Panc1 (cell line): ENCODE measurements at regions not wholly inside any gene's neighbourhood (a gene's known extent, or its start where the extent isn't known, plus 50 kb on each side); places are given as distances from the start of the nearest gene placed in this dataset.

Experiments
- ATAC-seq: fragments of 200-7000 bp; cut with Tn5 transposase; 2 replicates; pipeline ENCODE4 v1.9.1; 2020; ENCODE audit warnings: mild to moderate bottlenecking, moderate library complexity
- BruUV-seq: library from RNA; stranded (reverse); fragments of 400-500 nt; replicated peaks from 2 replicates; lab custom pipeline; 2021; lab: Mats Ljungman, UMichigan
- CTCF ChIA-PET: fragments of 300-600 bp; sonication (Branson Sonifier 250); formaldehyde crosslinking; loops from one replicate; lab custom pipeline; 2022; ENCODE audit warnings: antibody characterized with exemption; lab: Charles Lee
- POLR2A ChIA-PET: fragments of 300-600 bp; sonication (Branson Sonifier 250); formaldehyde crosslinking; loops from one replicate; lab custom pipeline; 2022; ENCODE audit warnings: antibody characterized with exemption; lab: Charles Lee
- DNase-seq: peaks from one replicate; pipeline ENCODE4 v3.0.0-alpha.2; 2010; ENCODE audit warnings: low read depth, low spot score
- H3K27ac ChIP-seq: 2 replicates; pipeline ENCODE4 v1.5.1; 2011; ENCODE audit warnings: mild to moderate bottlenecking, low read length, inconsistent platforms
- H3K27me3 ChIP-seq: fragments of 200-500 bp; sonication (Bioruptor generic); 2 replicates; pipeline ENCODE4 v1.6.0; 2014; ENCODE audit warnings: low read length, inconsistent platforms; ENCODE audit not compliant: control insufficient read depth, insufficient read depth
- H3K36me3 ChIP-seq: fragments of 200-500 bp; sonication (Bioruptor generic); 2 replicates; pipeline ENCODE4 v1.5.1; 2014; ENCODE audit warnings: inconsistent platforms, mild to moderate bottlenecking, low read length, moderate library complexity; ENCODE audit not compliant: control insufficient read depth, insufficient read depth
- H3K4me1 ChIP-seq: 2 replicates; pipeline ENCODE4 v1.5.1; 2011; ENCODE audit warnings: inconsistent platforms, mild to moderate bottlenecking, low read length, moderate library complexity; ENCODE audit not compliant: control insufficient read depth, insufficient read depth
- H3K4me3 ChIP-seq, 2 experiments: 2 replicates each; pipeline ENCODE4 v1.5.1; 2011 to 2012; ENCODE audit warnings: low read depth in 2 of 2, low read length in 2 of 2, mild to moderate bottlenecking in 2 of 2, inconsistent platforms in 1 of 2, moderate library complexity in 1 of 2
- H3K9me3 ChIP-seq: fragments of 200-500 bp; sonication (Bioruptor generic); 2 replicates; pipeline ENCODE4 v1.5.1; 2014; ENCODE audit warnings: low read depth, mild to moderate bottlenecking, inconsistent platforms, low read length, moderate library complexity; ENCODE audit not compliant: control insufficient read depth, insufficient read depth
- POLR2AphosphoS5 ChIP-seq: IDR thresholded peaks from 2 replicates; pipeline ENCODE4 v1.6.1; 2012; ENCODE audit warnings: mild to moderate bottlenecking, low read depth, low read length, moderate library complexity
- SIN3A ChIP-seq: IDR thresholded peaks from 2 replicates; pipeline ENCODE4 v1.6.1; 2012; ENCODE audit warnings: low read depth, mild to moderate bottlenecking, low read length, moderate library complexity, borderline replicate concordance; ENCODE audit not compliant: insufficient read depth
- TCF7L2 ChIP-seq: IDR thresholded peaks from 2 replicates; pipeline ENCODE4 v1.6.1; 2011; ENCODE audit warnings: mild to moderate bottlenecking, low read depth, low read length, inconsistent platforms
- in situ Hi-C: cut with HindIII; loops from 2 replicates; pipeline ENCODE4 v1.10.0; 2016; ENCODE audit warnings: low sequenced_read_pairs, low pct_unique_long_range_greater_than_20kb
- intact Hi-C: fragments of 100-400 bp; cut with micrococcal nuclease; formaldehyde crosslinking; loops from one replicate; pipeline ENCODE4 v1.10.0; 2022; ENCODE audit not compliant: unreplicated experiment
- TF ChIP-seq, protein P1 (sequence below), 2 experiments: IDR thresholded peaks; 2 replicates each; pipeline ENCODE4 v1.6.1; 2011 to 2012; ENCODE audit warnings: low read depth in 2 of 2, control low read depth in 1 of 2, low read length in 1 of 2, mild to moderate bottlenecking in 1 of 2, moderate library complexity in 1 of 2; ENCODE audit not compliant: insufficient read depth in 1 of 2
- TF ChIP-seq, protein P2 (sequence below): fragments of 450-650 bp; IDR thresholded peaks from 2 replicates; pipeline ENCODE4 v1.5.1; 2017; ENCODE audit warnings: mild to moderate bottlenecking

DNA sequence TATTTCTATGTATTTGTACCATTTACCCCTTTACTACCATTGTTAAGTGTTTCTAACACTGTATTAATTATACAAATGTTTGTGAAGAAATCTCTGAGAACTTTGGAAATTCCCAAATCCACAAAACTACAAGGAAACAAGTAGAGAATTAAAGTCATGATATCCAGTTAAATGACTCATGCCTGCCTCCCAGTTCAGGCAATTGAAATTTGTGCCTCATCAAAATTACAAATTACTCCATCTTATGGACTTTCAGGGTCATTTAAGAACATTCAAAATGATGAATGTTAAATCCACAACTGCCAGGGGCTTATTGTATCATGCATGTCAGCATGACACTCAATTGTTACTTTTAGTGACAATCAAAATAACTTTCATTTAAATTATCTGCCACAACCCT lies 282.4 kb downstream of the ZNF326 start:
- TF ChIP-seq SIN3A, result no peak
- TF ChIP-seq, protein P1, sequence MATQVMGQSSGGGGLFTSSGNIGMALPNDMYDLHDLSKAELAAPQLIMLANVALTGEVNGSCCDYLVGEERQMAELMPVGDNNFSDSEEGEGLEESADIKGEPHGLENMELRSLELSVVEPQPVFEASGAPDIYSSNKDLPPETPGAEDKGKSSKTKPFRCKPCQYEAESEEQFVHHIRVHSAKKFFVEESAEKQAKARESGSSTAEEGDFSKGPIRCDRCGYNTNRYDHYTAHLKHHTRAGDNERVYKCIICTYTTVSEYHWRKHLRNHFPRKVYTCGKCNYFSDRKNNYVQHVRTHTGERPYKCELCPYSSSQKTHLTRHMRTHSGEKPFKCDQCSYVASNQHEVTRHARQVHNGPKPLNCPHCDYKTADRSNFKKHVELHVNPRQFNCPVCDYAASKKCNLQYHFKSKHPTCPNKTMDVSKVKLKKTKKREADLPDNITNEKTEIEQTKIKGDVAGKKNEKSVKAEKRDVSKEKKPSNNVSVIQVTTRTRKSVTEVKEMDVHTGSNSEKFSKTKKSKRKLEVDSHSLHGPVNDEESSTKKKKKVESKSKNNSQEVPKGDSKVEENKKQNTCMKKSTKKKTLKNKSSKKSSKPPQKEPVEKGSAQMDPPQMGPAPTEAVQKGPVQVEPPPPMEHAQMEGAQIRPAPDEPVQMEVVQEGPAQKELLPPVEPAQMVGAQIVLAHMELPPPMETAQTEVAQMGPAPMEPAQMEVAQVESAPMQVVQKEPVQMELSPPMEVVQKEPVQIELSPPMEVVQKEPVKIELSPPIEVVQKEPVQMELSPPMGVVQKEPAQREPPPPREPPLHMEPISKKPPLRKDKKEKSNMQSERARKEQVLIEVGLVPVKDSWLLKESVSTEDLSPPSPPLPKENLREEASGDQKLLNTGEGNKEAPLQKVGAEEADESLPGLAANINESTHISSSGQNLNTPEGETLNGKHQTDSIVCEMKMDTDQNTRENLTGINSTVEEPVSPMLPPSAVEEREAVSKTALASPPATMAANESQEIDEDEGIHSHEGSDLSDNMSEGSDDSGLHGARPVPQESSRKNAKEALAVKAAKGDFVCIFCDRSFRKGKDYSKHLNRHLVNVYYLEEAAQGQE (IDR thresholded peaks at IDR 0.05; ENCODE audit: insufficient read depth in 1 of 2, low read depth in 2 of 2, low read length in 1 of 2), result no peak
- no peak for TF ChIP-seq POLR2AphosphoS5
- no peak for TF ChIP-seq TCF7L2
- TF ChIP-seq, protein P2, sequence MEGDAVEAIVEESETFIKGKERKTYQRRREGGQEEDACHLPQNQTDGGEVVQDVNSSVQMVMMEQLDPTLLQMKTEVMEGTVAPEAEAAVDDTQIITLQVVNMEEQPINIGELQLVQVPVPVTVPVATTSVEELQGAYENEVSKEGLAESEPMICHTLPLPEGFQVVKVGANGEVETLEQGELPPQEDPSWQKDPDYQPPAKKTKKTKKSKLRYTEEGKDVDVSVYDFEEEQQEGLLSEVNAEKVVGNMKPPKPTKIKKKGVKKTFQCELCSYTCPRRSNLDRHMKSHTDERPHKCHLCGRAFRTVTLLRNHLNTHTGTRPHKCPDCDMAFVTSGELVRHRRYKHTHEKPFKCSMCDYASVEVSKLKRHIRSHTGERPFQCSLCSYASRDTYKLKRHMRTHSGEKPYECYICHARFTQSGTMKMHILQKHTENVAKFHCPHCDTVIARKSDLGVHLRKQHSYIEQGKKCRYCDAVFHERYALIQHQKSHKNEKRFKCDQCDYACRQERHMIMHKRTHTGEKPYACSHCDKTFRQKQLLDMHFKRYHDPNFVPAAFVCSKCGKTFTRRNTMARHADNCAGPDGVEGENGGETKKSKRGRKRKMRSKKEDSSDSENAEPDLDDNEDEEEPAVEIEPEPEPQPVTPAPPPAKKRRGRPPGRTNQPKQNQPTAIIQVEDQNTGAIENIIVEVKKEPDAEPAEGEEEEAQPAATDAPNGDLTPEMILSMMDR, result no peak
- in situ Hi-C loops, result no loop called here

DNA sequence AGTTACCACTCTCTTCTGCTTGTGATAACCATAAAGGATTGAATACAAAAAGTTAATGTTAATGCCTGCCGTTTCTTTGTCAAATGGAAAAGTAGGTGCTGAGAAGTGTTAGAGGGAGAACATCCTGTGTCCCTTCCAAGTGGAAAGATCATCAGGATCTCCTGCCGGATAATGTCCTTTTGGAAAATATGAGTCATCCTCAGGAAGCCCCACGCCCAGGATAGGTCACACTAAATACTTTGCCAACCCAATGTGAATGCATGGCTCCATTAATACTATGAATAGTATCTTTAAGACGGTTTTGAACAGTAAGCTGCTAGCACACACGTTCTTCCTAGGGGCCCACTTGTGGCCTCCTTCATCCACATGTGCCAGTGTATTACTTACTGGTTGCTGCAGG lies 279.5 kb downstream of the ZNF326 start:
- ChIA-PET CTCF (no interaction called here), POLR2A (no interaction called here)
- Histone ChIP-seq H3K27me3 (no peaks in the 10 kb centered on the region), H3K4me3 (no peak overlapping the region), H3K27ac (no peak overlapping the region), H3K4me1 (no peaks in the 10 kb centered on the region), H3K36me3 (no peaks in the 10 kb centered on the region), H3K9me3 (no peaks in the 10 kb centered on the region)
- TF ChIP-seq, protein P2, result no peak
- TF ChIP-seq TCF7L2 (no peak), SIN3A (no peak)
- TF ChIP-seq, protein P1 (IDR thresholded peaks at IDR 0.05; ENCODE audit: insufficient read depth in 1 of 2, low read depth in 2 of 2, low read length in 1 of 2), result no peak
- DNase-seq (no peak), ATAC-seq (no peak)
- in situ Hi-C loops, result no loop called here
- intact Hi-C loops, result no loop called here
- no TSS peak for BruUV-seq

More for the DNA sequence above, 282.4 kb downstream of the ZNF326 start:
- no peak overlapping the region for H3K4me3 ChIP-seq
- H3K36me3 ChIP-seq, result no peaks in the 10 kb centered on the region
- no peak overlapping the region for H3K27ac ChIP-seq
- no peak for ATAC-seq
- POLR2A ChIA-PET, result no interaction called here
- no peaks in the 10 kb centered on the region for H3K4me1 ChIP-seq
- no TSS peak for BruUV-seq
- CTCF ChIA-PET, result no interaction called here
- no peak for DNase-seq
- intact Hi-C loops, result loop anchor here (2.0 kb wide), 1 partner anchor 20 kb away; no protein-coding TSS in a partner anchor
- H3K27me3 ChIP-seq, result no peaks in the 10 kb centered on the region
- H3K9me3 ChIP-seq, result no peaks in the 10 kb centered on the region
